Gastroesophageal sphincter (tissue), 4 donors: ENCODE measurements at regions not wholly inside any gene's neighbourhood (a gene's known extent, or its start where the extent isn't known, plus 50 kb on each side); places are given as distances from the start of the nearest gene placed in this dataset.
A peak's percentile ranks its signal among the peaks of the same experiment; 100 is the strongest.

Source experiments
- ATAC-seq: fragments of 150-250 bp; one replicate; pipeline ENCODE4 v1.9.1; 2016; ENCODE audit warnings: mild to moderate bottlenecking, moderate library complexity
- H3K27ac ChIP-seq, 4 donors: fragments of 200-600 bp; sonication (generic) in 3 of 4; 1 replicate in 3 of 4; 2 replicates in 1 of 4; pipeline ENCODE4 v1.5.1; 2016 to 2019
- H3K27me3 ChIP-seq: fragments of 200-600 bp; sonication (generic); one replicate; pipeline ENCODE4 v1.5.1; 2019
- H3K36me3 ChIP-seq, 2 donors: fragments of 200-600 bp; sonication (generic); one replicate each; pipeline ENCODE4 v1.5.1; 2019; ENCODE audit warnings: control low read depth in 1 of 2
- H3K4me1 ChIP-seq, 3 donors: fragments of 200-600 bp; sonication (generic); 1 replicate in 2 of 3; 2 replicates in 1 of 3; pipeline ENCODE4 v1.5.1; 2016 to 2019; ENCODE audit warnings: control low read depth in 2 of 3
- H3K4me3 ChIP-seq, 2 donors: fragments of 200-600 bp; sonication (generic); one replicate each; pipeline ENCODE4 v1.5.1; 2019; ENCODE audit warnings: mild to moderate bottlenecking in 1 of 2, moderate library complexity in 1 of 2
- H3K9me3 ChIP-seq, 3 donors: fragments of 200-600 bp; sonication (generic); one replicate each; pipeline ENCODE4 v1.5.1; 2017 to 2019; ENCODE audit warnings: control low read depth in 2 of 3
- EP300 ChIP-seq: sonication (generic); formaldehyde crosslinking; IDR thresholded peaks from one replicate; pipeline ENCODE4 v1.6.1; 2017; ENCODE audit warnings: antibody characterized with exemption, mild to moderate bottlenecking
- POLR2A ChIP-seq, 2 donors: fragments of 450-650 bp; IDR thresholded peaks; one replicate each; pipeline ENCODE4 v1.6.1; 2017; ENCODE audit warnings: antibody characterized with exemption in 2 of 2, mild to moderate bottlenecking in 2 of 2, moderate library complexity in 1 of 2
- POLR2AphosphoS5 ChIP-seq: sonication (generic); formaldehyde crosslinking; IDR thresholded peaks from one replicate; pipeline ENCODE4 v1.6.1; 2017; ENCODE audit warnings: antibody characterized with exemption
- WGBS, 2 donors: methylation state at CpG; one replicate each; pipeline ENCODE4 v1.1.5; 2018; ENCODE audit warnings: low coverage in 1 of 2; 5-methylcytosine and 5-hydroxymethylcytosine counted together
- TF ChIP-seq, protein P1 (sequence below), 4 experiments: fragments of 200-600 bp in 2 of 4; fragments of 450-650 bp in 2 of 4; sonication (generic) in 1 of 4; IDR thresholded peaks; one replicate each; pipeline ENCODE4 v1.5.1; 2017 to 2019; ENCODE audit warnings: antibody characterized with exemption in 4 of 4, mild to moderate bottlenecking in 2 of 4, moderate library complexity in 2 of 4

DNA sequence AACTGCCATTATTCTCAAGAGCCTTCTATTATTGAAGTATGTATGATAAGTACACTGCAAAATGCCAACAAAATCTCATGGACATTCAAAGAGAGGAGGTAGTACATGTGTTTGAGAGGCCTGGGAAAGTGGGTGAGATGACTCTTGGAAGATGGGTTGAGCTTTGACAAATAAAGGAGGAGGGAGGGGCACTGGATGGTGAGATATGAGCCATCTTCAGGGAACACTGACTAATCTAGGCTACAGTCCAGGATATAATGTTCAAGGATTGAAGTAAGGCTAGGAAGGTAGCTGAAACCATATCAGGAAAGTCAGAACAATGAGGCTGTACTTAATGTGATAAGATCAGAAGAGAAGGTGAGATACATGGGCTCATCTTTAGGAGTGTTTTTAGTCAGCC lies 559.7 kb downstream of the ZEB2 start:
- TF ChIP-seq, protein P1, sequence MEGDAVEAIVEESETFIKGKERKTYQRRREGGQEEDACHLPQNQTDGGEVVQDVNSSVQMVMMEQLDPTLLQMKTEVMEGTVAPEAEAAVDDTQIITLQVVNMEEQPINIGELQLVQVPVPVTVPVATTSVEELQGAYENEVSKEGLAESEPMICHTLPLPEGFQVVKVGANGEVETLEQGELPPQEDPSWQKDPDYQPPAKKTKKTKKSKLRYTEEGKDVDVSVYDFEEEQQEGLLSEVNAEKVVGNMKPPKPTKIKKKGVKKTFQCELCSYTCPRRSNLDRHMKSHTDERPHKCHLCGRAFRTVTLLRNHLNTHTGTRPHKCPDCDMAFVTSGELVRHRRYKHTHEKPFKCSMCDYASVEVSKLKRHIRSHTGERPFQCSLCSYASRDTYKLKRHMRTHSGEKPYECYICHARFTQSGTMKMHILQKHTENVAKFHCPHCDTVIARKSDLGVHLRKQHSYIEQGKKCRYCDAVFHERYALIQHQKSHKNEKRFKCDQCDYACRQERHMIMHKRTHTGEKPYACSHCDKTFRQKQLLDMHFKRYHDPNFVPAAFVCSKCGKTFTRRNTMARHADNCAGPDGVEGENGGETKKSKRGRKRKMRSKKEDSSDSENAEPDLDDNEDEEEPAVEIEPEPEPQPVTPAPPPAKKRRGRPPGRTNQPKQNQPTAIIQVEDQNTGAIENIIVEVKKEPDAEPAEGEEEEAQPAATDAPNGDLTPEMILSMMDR (IDR thresholded peaks at IDR 0.05) = no peak
- TF ChIP-seq POLR2A (IDR thresholded peaks at IDR 0.05) (no peak), POLR2AphosphoS5 (no peak), EP300 (no peak)

DNA sequence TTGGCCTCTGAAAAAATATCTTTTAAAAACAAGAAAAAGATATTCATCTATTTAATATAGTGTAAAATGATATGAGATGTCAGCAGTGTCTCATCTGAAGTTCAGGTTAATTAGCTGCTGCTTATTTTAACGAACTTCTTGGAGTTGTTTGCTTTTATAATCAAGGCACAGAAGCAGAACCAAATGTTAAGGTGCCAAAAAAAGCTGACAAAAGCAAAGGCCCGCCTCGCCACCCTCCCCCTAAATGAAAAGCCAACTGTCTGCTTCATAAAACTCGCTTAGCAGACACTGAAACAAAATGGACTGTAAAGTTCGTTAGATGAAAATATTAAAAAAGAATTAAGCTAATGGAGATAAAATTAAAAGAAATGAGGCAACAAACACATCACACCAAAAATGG lies 562.6 kb downstream of the ZEB2 start:
- TF ChIP-seq, protein P1 (IDR thresholded peaks at IDR 0.05) = no peak
- TF ChIP-seq EP300 (no peak), POLR2A (IDR thresholded peaks at IDR 0.05) (no peak), POLR2AphosphoS5 (no peak)
- 86 to 87% methylated on average over 4 to 5 of the region's 5 CpGs for WGBS, 2 donors
- H3K36me3 ChIP-seq = no peaks in the 10 kb centered on the region
- no peak for ATAC-seq
- no peaks in the 10 kb centered on the region for H3K9me3 ChIP-seq
- H3K27ac ChIP-seq = no peak overlapping the region
- H3K4me3 ChIP-seq = no peak overlapping the region
- peaks cover 0 to 18% (median 5%) of the 10 kb centered on the region in 3 donors for H3K4me1 ChIP-seq
- H3K27me3 ChIP-seq = no peaks in the 10 kb centered on the region

More for the DNA sequence above, 559.7 kb downstream of the ZEB2 start:
- no peak for ATAC-seq
- H3K9me3 ChIP-seq = no peaks in the 10 kb centered on the region
- H3K27me3 ChIP-seq = no peaks in the 10 kb centered on the region
- H3K36me3 ChIP-seq = no peaks in the 10 kb centered on the region
- H3K4me3 ChIP-seq = no peak overlapping the region
- H3K27ac ChIP-seq = no peak overlapping the region
- peaks cover 0 to 8% (median 5%) of the 10 kb centered on the region in 3 donors for H3K4me1 ChIP-seq

DNA sequence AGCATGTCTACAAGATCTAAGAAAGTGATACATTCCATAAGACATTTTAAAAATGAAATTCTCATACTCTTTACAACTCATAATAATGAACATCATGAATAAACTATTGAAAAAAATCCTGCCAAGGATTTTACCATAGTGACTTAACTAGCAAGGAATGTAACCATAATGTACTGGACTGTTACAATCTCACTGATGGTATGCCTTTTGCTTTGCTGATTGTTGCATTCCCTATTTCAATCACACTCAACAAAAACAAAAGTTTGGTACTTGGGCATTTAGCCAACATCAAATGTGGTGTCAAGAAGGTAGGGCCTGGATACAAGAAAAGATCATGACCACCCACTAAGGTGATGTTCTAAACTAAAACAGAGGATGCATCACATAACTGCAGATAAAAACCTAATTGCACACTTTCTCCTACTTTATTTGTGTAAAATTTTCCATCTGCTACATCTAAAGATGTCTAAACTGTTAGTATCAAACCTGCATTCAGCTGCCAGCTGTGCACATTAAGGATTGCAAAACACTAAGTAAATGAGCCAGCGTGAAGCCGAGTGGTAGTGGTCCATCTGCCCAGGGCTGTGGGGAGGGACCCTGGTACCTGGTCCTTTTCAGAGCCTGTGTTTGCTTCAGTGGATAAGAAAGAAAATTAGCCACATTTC lies 564.4 kb downstream of the ZEB2 start:
- Histone ChIP-seq H3K4me1 (peaks cover 0 to 18% (median 5%) of the 10 kb centered on the region in 3 donors), H3K27ac (peak overlapping the region in 2 of 4 donors; percentile 26 to 35), H3K36me3 (no peaks in the 10 kb centered on the region), H3K4me3 (no peak overlapping the region), H3K27me3 (no peaks in the 10 kb centered on the region), H3K9me3 (no peaks in the 10 kb centered on the region)
- WGBS, 2 donors = 66 to 77% methylated on average over 2 of the region's 2 CpGs
- no peak for ATAC-seq
- TF ChIP-seq POLR2AphosphoS5 (no peak), POLR2A (IDR thresholded peaks at IDR 0.05) (no peak), EP300 (no peak)
- TF ChIP-seq, protein P1 (IDR thresholded peaks at IDR 0.05) = no peak

DNA sequence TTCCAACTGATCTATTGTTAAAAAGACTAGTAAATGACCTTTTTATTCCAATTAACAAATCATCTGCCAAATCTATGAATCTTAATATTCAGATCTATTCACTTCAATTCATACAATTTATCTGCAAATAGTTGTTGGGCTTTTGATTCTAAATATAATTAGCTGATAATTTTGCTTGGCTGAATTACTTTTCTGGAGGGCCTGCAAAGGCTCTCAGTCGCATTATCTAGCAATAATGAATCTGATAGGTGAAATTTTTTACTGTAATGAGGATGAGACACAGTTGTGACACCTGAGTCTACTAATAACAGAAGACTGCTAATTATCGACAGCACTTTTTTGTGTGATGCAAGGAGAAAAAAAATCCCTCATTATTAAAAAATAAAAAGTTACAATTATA lies 565.1 kb downstream of the ZEB2 start:
- H3K4me1 ChIP-seq = peaks cover 0 to 23% (median 5%) of the 10 kb centered on the region in 3 donors
- no peak for ATAC-seq
- no peak overlapping the region for H3K27ac ChIP-seq
- no peaks in the 10 kb centered on the region for H3K36me3 ChIP-seq
- WGBS, 2 donors = 70% methylated on average over 2 of the region's 2 CpGs; no CpG with 5 or more reads in 1 of the 2 donors
- TF ChIP-seq EP300 (no peak), POLR2A (IDR thresholded peaks at IDR 0.05) (no peak), POLR2AphosphoS5 (no peak)
- TF ChIP-seq, protein P1 (IDR thresholded peaks at IDR 0.05) = no peak
- no peaks in the 10 kb centered on the region for H3K9me3 ChIP-seq
- H3K27me3 ChIP-seq = no peaks in the 10 kb centered on the region
- no peak overlapping the region for H3K4me3 ChIP-seq

DNA sequence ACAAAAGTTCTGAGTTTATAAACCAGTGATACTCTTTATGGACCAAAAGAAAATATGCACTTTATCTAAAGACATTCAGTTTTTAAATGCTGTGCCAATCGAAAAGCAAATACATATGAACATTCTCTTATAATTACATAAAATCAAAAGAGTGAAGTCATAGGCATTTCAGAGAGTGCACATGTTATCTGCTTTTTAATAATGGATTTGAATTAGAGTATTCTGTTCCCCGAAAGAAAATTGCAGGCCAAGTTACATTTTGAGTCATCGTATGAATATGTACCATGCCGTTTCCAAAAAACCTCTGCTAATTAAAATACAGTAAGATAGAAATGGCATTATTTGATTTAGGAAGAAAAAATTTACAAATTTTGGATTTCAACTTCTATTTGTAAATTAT lies 565.7 kb downstream of the ZEB2 start:
- no peaks in the 10 kb centered on the region for H3K36me3 ChIP-seq
- TF ChIP-seq, protein P1 (IDR thresholded peaks at IDR 0.05) = no peak
- no peak for TF ChIP-seq POLR2A (IDR thresholded peaks at IDR 0.05)
- TF ChIP-seq EP300 = no peak
- peaks cover 0 to 28% (median 5%) of the 10 kb centered on the region in 3 donors for H3K4me1 ChIP-seq
- no peaks in the 10 kb centered on the region for H3K27me3 ChIP-seq
- no peak for ATAC-seq
- H3K9me3 ChIP-seq = no peaks in the 10 kb centered on the region
- H3K27ac ChIP-seq = no peak overlapping the region
- H3K4me3 ChIP-seq = no peak overlapping the region
- 22 to 65% methylated on average over 4 of the region's 4 CpGs for WGBS, 2 donors
